ENCODE measurements at regions not wholly inside any gene's neighbourhood (a gene's known extent, or its start where the extent isn't known, plus 50 kb on each side); places are given as distances from the start of the nearest gene placed in this dataset.

DNA sequence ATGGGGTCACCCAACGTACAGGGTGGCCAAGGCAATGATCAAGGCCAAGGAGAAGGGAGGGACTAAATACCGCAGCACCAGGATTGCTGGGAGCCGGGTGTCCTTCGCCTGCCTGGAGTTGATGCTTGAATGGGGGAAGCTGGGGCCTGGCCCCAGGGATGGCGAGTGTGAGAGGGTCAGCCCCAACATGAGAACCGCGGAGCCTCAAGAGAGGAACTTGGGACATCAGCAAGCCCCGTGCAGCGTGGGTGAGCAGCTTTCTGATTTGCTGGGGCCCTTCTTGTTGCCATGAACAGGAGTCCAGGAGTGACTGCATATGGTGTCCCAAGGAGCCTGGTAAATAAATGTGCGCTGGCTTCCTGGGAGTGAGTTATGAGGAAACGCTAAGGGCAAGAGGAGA lies 72.8 kb upstream of the PITRM1 start:
- DNase-seq: no peak
- H3K27ac ChIP-seq: no peak overlapping the region
- no peaks in the 10 kb centered on the region for H3K27me3 ChIP-seq
- H3K9me3 ChIP-seq: no peaks in the 10 kb centered on the region
- H3K4me3 ChIP-seq: no peak overlapping the region
- H3K36me3 ChIP-seq: no peaks in the 10 kb centered on the region
- in situ Hi-C loops (cut with MboI; ENCODE audit: low pct_ligation_motif_present in 1 of 4, low pct_unique_long_range_greater_than_20kb in 1 of 4, low sequenced_read_pairs in 3 of 4): loop anchor here (25.0 kb wide), 3 partner anchors 542 to 1517 kb away; partner anchors contain the start of gene KLF6 (in 2 of the 4)
- intact Hi-C loops (cut with DNase I; ENCODE audit: low total_unique reads): loop anchor here (10.0 kb wide), 1 partner anchor 519 kb away; no protein-coding TSS in a partner anchor
- 92 to 100% methylated on average over 5 to 11 of the region's 11 CpGs for WGBS, 2 donors (ENCODE audit: low coverage in 1 of 2)
- H3K4me1 ChIP-seq: peaks cover 0 to 15% (median 3%) of the 10 kb centered on the region in 4 donors
- TF ChIP-seq, protein P1, sequence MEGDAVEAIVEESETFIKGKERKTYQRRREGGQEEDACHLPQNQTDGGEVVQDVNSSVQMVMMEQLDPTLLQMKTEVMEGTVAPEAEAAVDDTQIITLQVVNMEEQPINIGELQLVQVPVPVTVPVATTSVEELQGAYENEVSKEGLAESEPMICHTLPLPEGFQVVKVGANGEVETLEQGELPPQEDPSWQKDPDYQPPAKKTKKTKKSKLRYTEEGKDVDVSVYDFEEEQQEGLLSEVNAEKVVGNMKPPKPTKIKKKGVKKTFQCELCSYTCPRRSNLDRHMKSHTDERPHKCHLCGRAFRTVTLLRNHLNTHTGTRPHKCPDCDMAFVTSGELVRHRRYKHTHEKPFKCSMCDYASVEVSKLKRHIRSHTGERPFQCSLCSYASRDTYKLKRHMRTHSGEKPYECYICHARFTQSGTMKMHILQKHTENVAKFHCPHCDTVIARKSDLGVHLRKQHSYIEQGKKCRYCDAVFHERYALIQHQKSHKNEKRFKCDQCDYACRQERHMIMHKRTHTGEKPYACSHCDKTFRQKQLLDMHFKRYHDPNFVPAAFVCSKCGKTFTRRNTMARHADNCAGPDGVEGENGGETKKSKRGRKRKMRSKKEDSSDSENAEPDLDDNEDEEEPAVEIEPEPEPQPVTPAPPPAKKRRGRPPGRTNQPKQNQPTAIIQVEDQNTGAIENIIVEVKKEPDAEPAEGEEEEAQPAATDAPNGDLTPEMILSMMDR (IDR thresholded peaks at IDR 0.05): no peak
- TF ChIP-seq POLR2AphosphoS5 (IDR thresholded peaks at IDR 0.05) (no peak), POLR2A (IDR thresholded peaks at IDR 0.05) (no peak), EP300 (IDR thresholded peaks at IDR 0.05; ENCODE audit: low read depth) (no peak)

DNA sequence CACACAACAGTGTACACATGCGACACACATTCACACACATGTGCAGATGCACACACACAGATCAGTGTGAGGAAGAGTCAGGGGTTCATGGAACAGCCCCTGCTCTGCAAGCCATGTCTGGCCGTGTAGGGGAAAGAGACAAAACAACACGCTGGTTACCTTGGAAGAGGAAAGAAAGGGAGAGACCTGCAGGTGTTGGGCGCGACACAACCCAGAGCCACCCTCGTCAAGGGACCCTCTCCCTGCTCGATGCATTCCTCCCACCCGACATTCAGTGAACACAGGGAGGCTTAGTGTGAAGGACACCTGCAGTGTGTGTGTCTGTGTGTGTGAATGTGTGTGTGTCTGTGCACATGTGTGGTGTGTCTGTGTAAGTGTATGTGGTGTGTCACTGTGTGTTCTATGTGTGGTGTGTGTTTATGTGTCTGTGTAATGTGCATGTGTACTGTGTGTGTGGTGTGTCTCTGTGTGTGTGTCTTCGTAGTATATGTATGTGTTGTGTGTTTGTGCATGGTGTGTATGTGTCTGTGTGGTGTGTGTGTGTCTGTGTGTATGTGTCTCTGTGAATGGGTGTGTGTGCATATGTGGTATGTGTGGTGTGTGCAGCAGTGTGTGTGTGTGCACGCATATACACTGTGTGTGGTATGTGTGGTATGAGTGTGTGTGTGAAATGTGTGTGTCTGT lies 69.5 kb upstream of the PITRM1 start:
- in situ Hi-C loops (cut with MboI; ENCODE audit: low pct_ligation_motif_present in 1 of 4, low pct_unique_long_range_greater_than_20kb in 1 of 4, low sequenced_read_pairs in 3 of 4): loop anchor here (5.0 to 25.0 kb wide), 4 partner anchors 535 to 1520 kb away; partner anchors contain the start of gene KLF6 (in 2 of the 4)
- no peaks in the 10 kb centered on the region for H3K9me3 ChIP-seq

DNA sequence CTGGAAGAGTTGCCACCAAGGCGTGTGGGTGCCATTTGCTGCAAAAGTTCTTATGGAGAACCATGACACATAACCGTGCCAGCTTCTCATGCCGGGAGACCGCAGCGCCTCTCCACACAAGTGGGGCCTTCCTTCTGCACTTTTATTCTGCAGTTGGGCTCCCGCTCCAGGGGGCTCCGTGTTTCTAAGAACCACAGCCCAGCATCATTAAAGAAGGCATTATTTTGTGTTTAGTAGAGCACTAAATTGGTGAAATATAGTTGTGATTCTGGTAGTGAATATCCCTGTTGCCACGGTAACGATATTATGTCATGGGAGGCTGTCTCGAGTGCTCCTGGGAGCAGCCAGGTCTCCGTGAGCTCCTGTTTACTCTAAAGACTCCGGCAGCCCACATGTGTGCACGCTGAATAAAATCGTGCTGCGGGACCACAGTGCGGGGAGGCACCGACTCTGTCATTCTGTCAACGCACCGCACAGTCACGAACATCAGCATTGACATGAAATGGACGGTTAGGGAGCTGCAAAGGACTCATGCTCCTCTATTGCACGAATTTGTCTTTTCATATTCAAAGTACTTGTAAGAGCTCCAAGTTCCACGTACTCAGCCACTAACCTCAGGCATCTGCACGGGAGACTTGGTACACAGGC lies 68.8 kb upstream of the PITRM1 start:
- H3K9me3 ChIP-seq: no peaks in the 10 kb centered on the region
- no peak for DNase-seq
- no peaks in the 10 kb centered on the region for H3K36me3 ChIP-seq
- no peak overlapping the region for H3K27ac ChIP-seq
- in situ Hi-C loops (cut with MboI; ENCODE audit: low pct_ligation_motif_present in 1 of 4, low pct_unique_long_range_greater_than_20kb in 1 of 4, low sequenced_read_pairs in 3 of 4): loop anchor here (5.0 to 25.0 kb wide), 4 partner anchors 536 to 1521 kb away; partner anchors contain the start of gene KLF6 (in 2 of the 4)
- intact Hi-C loops (cut with DNase I; ENCODE audit: low total_unique reads): loop anchor here (10.0 kb wide), 1 partner anchor 523 kb away; no protein-coding TSS in a partner anchor
- WGBS, 2 donors (ENCODE audit: low coverage in 1 of 2): 90 to 100% methylated on average over 2 to 24 of the region's 24 CpGs
- H3K4me1 ChIP-seq: peaks cover 0 to 7% (median 0%) of the 10 kb centered on the region in 4 donors
- TF ChIP-seq, protein P1 (IDR thresholded peaks at IDR 0.05): no peak
- TF ChIP-seq POLR2A (IDR thresholded peaks at IDR 0.05): no peak
- TF ChIP-seq POLR2AphosphoS5 (IDR thresholded peaks at IDR 0.05): no peak
- TF ChIP-seq EP300 (IDR thresholded peaks at IDR 0.05; ENCODE audit: low read depth): no peak
- H3K4me3 ChIP-seq: no peak overlapping the region
- no peaks in the 10 kb centered on the region for H3K27me3 ChIP-seq

More for the DNA sequence above, 69.5 kb upstream of the PITRM1 start:
- no peaks in the 10 kb centered on the region for H3K36me3 ChIP-seq
- H3K4me1 ChIP-seq: peaks cover 0 to 7% (median 0%) of the 10 kb centered on the region in 4 donors
- WGBS, 2 donors (ENCODE audit: low coverage in 1 of 2): 84 to 89% methylated on average over 2 to 10 of the region's 10 CpGs
- no peaks in the 10 kb centered on the region for H3K27me3 ChIP-seq
- H3K27ac ChIP-seq: no peak overlapping the region
- no peak overlapping the region for H3K4me3 ChIP-seq
- TF ChIP-seq, protein P1 (IDR thresholded peaks at IDR 0.05): no peak
- no peak for TF ChIP-seq POLR2A (IDR thresholded peaks at IDR 0.05)
- TF ChIP-seq EP300 (IDR thresholded peaks at IDR 0.05; ENCODE audit: low read depth): no peak
- TF ChIP-seq POLR2AphosphoS5 (IDR thresholded peaks at IDR 0.05): no peak
- no peak for DNase-seq
- intact Hi-C loops (cut with DNase I; ENCODE audit: low total_unique reads): loop anchor here (10.0 kb wide), 1 partner anchor 523 kb away; no protein-coding TSS in a partner anchor

Data from transverse colon (tissue), 4 donors.